D721Med (cell line): ENCODE measurements at regions not wholly inside any gene's neighbourhood (a gene's known extent, or its start where the extent isn't known, plus 50 kb on each side); places are given as distances from the start of the nearest gene placed in this dataset.

Experiments used
- DNase-seq: peaks from one replicate; pipeline ENCODE4 v3.0.0; 2011; ENCODE audit warnings: low spot score; ENCODE audit not compliant: insufficient read length
- FAIRE-seq: peaks from 2 replicates; lab custom pipeline; 2011; peaks lifted over from hg19 to GRCh38; lab: Jason Lieb, UNC
- CTCF ChIP-seq: IDR thresholded peaks from 2 replicates; pipeline ENCODE4 v1.5.1; 2012; ENCODE audit warnings: mild to moderate bottlenecking, control low read depth; ENCODE audit not compliant: insufficient read depth; ENCODE audit errors: missing control alignments

- DNase-seq = no peak
These were observed 483.8 kb upstream of the REG3G start for GRCh38 chr2:78541451-78542267.

GRCh38 chr2:78546843-78547242 lies 478.7 kb upstream of the REG3G start:
- FAIRE-seq = no peak
- no peak for TF ChIP-seq CTCF

More at GRCh38 chr2:78541451-78542267, 483.8 kb upstream of the REG3G start:
- TF ChIP-seq CTCF = no peak
- FAIRE-seq = no peak

GRCh38 chr2:78549766-78550165 lies 475.7 kb upstream of the REG3G start:
- DNase-seq = no peak
- no peak for FAIRE-seq
- TF ChIP-seq CTCF = no peak

More at GRCh38 chr2:78546843-78547242, 478.7 kb upstream of the REG3G start:
- DNase-seq = no peak

- no peak for FAIRE-seq
- DNase-seq = no peak
- no peak for TF ChIP-seq CTCF
These were observed 471.4 kb upstream of the REG3G start for GRCh38 chr2:78553866-78554647.

- FAIRE-seq = no peak
- no peak for DNase-seq
- TF ChIP-seq CTCF = no peak
These were observed 463.6 kb upstream of the REG3G start for GRCh38 chr2:78561876-78562275.

GRCh38 chr2:78564666-78565065 lies 460.8 kb upstream of the REG3G start:
- FAIRE-seq (no peak), DNase-seq (no peak)
- no peak for TF ChIP-seq CTCF
